ENCODE measurements at regions not wholly inside any gene's neighbourhood (a gene's known extent, or its start where the extent isn't known, plus 50 kb on each side); places are given as distances from the start of the nearest gene placed in this dataset.

- DNase-seq (ENCODE audit: low spot score) = no peak
Measured at GRCh38 chr7:84484502-84485079, 290.0 kb upstream of the SEMA3A start.

- no peak for DNase-seq (ENCODE audit: low spot score)
Measured at GRCh38 chr7:84482476-84482875, 287.9 kb upstream of the SEMA3A start.

DNA sequence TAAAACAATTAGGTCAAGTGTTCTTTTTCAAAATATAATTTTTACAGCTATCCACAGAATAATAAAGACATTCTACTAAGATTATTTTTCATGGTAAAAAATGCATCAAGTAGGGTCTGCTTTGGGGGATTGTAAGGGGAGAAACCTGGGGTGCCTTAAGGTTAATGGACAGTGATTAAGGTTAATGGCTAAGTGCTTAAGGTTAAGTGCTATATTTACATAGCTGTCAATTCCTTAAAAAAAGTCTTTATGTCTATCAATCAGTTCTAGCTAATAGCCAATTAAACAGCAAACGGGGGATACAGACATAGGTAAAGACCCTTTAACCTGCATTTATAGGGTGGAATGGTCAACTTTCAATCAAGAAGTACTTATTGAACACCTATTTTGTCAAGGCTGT lies 284.5 kb upstream of the SEMA3A start:
- no peak for DNase-seq (ENCODE audit: low spot score)

DNA sequence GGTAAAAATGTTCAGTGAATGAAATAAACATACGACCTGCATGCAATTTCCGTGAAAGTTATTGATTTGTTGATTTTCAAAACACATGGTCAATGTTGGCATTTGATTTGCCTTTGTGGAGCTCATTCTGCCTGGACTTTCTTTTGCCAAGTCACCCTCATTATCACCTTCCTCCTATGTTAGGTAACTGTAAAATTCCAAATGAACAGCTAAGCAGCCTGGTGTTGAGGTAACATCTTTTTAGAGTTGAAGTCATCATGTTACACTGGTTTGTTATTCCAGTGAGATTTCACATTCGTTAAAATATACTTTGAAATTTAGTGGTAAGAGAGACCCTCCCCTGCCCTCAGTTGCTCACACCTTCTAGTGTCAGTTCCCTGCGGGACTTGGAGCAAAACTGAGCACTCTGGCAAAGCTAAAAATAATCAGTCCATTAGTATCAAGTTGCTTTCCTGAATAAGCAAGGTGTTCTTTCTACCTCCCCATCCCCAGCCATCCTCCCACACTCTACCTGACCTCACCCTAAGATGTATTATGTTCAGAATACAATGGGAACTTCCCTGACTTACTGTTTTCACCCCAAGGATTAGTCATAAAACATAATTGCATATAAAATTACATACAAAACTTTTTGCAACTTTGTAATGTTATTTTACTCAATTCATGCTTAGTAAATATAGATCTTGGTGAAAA lies 283.3 kb upstream of the SEMA3A start:
- DNase-seq (ENCODE audit: low spot score) = no peak

DNA sequence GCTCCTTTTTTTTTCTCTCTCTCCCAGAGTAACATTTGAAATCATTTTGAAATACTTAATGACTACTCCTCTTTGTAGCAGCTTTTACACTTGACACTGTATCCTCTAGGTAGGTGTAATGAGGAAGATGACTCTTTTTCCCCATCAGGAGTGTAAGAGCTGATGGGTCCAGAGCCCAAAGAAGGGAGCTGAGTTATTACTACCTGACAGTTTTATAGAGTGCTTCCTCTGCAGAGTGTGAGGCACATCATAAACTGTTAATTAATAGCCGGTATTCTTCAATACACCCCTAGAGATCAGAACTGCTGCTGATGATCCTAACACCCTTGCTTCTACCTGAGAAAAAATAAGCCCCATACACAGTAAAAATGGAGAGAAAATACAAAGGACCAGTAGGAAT lies 279.8 kb upstream of the SEMA3A start:
- peak; percentile 14 for DNase-seq (ENCODE audit: low spot score)

DNA sequence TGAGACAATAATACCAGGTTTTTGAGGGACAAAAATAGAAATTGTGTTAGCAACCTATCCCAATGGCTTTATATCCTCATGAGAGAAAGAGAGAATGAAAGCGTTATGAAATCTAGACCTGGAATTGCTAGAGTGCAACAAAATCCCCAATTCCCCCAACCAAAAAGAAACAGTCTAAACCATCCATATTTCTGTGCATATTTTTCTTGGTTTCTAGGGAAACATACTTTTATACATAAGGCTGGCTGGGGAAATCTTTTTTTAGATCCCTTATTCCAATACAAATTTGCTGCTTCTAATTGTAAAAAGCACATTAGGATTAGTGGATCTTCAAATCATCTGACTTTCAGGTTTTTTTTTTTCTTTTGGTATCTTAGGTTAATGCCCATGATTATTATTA lies 277.0 kb upstream of the SEMA3A start:
- DNase-seq (ENCODE audit: low spot score) = no peak

- no peak for DNase-seq (ENCODE audit: low spot score)
Measured at GRCh38 chr7:84469034-84469433, 274.4 kb upstream of the SEMA3A start.

GRCh38 chr7:84462259-84462658 lies 267.7 kb upstream of the SEMA3A start:
- no peak for DNase-seq (ENCODE audit: low spot score)

DNA sequence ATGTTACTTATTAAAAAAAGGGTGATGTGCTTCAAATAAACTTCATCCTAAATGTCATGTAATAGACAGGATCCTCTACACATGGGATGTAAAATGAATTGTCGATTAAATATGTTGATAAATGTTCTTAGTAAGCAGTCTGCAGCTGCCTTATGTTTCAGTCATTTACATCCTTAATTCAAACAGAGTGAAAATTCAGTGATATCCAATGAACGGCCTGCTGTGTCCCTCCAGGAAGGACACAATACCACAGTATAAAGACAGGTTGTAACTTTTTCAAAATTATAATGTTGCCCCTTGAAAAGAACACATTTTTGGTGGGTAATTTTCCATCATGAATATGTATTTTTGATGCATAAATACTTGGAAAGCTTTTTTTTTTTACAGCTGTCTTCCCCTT lies 266.5 kb upstream of the SEMA3A start:
- DNase-seq (ENCODE audit: low spot score) = no peak

DNA sequence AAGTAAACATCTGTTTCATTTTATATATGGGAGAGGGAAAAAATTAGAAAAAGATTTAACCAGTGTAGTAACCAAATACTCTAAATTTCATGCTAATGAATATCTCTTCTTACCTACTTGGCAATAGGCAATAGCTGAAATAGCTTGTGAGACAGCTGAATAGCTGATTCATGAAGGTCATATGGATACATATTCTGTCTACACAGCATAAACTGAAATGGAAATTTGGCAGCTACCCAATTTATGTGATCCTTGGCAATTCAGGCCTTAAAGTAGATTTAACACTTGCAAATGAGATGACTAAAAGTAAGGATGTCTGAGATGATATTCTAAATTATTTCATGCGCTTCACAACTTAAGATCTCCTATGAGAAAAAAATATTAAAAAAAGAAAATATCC lies 261.2 kb upstream of the SEMA3A start:
- no peak for DNase-seq (ENCODE audit: low spot score)

DNA sequence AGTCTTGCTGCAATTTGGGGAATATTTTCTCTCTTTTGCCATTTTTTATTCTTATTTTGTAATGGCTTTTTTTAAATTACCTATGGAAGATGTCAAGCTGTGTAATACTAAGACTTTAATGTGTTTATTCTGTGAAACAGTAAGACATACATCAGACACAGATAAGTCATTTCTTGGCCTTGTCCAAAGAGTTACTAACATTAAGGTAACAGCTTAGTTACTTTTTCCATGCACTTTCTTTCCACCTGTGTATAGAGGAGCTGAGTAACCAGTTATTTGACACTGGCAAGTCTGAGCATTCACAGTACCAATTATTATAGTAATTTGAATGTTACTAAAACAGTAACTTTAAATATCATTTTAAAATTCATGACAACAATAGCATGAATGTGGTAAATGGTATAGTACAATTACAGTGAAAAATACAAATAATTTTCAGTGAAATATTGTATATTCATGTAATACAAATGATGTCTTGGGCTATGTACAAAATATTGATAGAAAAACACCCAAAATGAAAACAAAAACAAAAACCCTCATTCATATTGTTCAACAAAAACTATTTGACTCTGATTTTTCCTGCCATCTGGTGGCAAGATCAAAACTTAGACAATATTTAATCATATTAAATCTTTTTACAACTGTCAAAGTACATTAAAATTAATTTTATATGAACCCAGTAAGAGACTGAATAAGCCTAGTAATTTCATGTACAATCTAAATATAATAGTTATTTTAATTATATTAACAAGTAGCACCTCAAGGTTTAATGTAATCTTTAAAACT lies 259.8 kb upstream of the SEMA3A start:
- DNase-seq (ENCODE audit: low spot score) = no peak

GRCh38 chr7:84452618-84453017 lies 258.0 kb upstream of the SEMA3A start:
- no peak for DNase-seq (ENCODE audit: low spot score)

- no peak for DNase-seq (ENCODE audit: low spot score)
Measured at GRCh38 chr7:84450772-84451171, 256.2 kb upstream of the SEMA3A start.

DNA sequence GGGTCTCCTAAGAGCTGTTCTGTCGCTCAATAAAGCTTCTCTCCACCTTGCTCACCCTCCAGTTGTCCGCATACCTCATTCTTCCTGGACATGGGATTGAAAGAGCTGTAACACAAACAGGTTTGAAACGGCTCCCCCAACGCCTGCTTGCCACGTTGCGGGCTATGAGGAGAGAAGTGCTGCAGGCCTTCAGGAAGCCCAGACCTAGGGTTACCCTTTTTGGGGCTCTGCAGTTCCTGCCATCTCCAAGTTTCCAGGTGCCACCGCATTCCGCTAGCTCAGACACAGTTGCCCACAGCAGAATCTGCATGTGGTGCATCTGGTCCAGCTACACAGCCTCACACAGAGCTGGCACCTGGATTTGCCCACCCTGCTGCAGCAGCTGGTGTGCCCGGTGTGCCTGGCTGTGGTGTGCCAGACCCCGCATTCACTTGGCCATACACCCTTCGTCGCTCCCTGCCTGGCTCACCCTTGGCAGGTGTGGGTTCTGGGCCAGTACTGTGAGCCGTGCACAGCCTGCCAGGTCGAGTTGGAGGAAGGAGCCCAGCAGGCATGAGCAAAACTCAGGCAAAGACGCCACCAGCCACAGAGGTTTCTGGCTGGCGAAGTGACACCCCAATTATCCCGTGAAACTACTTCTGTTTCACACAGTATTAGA lies 253.2 kb upstream of the SEMA3A start:
- no peak for DNase-seq (ENCODE audit: low spot score)

DNA sequence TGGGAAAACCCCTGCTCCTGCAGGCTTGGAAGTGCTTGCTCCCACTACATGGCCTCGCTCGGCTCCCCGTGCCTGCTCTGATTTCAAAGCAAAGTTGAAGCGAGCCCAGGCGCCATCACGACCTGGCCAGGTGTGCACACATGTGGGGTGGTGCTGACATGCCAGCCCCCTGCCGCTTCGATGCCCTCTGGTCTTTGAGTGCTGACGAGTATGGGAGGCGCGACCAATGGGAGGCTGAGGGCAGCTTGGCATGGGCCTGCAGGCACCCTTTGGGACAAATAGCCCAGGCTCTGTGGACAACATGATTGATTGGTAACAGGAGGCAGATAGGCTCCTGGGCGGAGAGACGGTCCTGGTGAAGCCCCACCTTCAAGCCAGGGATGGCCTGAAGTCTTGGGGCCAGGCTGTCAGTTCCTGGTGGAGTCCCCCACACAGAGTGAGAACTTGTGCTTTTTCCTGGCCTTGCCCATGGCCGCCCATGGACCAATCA lies 252.4 kb upstream of the SEMA3A start:
- no peak for DNase-seq (ENCODE audit: low spot score)

DNA sequence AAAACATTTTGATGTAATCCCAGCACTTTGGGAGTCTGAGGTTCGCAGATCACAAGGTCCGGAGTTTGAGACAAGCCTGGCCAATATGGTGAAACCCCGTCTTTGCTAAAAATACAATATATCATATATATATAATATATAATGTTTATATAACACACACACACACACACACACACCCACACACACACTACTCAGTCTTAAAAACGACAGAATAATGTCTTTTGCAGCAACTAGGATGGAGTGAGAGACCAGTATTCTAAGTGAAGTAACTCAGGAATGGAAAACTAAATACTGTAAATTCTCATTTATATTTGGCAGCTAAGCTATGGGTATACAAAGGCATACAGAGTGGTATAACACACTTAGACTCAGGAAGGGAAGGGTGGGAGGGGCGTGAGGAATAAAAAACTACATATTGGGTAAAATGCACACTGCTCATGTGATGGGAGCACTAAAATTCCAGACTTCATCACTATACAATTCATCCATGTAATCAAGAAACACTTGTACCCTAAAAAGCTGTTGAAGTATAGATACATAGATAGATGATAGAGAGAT lies 231.2 kb upstream of the SEMA3A start:
- DNase-seq (ENCODE audit: low spot score) = no peak

DNA sequence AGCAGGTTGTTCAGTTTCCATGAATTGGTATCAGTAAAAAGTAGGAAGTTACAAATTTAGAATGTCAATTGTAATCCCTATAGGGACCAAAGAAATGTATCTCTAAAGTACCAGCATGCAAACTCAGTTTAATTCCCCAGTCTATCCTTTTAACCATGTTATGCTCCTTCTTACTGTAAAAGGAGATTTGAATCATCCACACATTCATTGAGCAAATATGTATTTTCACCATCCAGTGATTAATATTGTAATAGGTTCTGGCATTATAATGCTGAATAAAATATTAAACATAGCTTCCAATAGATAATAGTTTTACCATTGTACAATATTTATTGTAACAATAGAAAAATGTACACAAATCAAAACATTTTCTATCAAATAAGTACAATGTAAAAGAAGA lies 228.2 kb upstream of the SEMA3A start:
- no peak for DNase-seq (ENCODE audit: low spot score)

GRCh38 chr7:84412161-84412969 lies 217.8 kb upstream of the SEMA3A start:
- DNase-seq (ENCODE audit: low spot score) = no peak

DNA sequence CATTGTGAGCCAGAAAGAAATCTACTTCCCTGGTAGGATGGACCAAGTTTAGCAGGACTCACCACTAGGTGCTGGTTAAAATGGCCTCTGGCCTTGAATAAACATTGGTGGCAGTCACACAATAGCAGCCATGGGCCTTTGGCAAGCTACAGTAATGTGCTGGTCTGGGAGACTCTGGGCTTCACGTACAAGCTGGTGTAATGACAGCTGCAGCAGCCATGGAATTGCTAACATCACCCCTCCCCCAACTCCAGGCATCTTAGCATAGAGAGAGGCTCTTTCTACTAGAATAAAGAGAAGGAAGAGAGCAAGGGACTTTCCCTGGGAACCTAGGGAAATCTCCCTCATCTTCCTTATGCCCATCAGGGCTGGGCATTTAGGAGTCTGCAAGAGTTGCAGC lies 205.1 kb upstream of the SEMA3A start:
- DNase-seq (ENCODE audit: low spot score) = no peak

DNA sequence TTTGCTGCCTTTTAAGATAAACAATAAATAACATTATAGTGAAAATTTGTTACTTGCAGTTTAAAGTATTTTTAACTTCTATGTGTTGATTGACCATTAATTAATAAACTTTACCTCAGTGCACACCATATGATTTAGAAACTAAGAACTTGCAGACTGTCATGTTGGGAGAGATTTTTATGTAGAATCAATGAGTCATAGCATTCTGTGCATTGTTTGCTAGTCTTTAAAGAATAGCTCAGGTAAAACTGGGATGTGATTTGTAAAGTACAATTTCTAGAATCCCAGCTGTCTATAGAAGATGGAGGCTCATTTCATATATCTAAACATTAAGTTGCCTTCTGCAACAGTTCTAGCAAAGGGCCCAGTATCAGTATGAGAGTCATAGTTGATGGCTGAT lies 199.6 kb upstream of the SEMA3A start:
- DNase-seq (ENCODE audit: low spot score) = no peak

DNA sequence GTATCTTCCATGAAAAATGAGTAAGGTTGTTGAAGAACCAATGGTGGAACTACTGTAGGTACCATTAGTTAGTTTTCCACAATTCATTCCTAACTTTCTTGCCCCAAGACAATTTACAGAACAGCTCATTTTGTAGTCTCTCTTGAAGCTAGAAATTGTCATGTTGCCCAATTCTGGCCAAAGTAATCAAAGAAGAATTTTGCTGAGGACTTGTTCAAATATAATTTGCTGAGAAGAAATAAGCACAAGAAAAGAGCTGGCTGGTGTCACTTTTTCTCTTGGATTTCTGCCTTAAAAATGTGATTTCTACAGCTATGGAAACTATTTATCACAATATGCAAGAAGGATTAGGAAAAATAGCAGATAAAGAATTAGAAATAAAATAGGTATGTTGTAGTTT lies 199.2 kb upstream of the SEMA3A start:
- DNase-seq (ENCODE audit: low spot score) = no peak

DNA sequence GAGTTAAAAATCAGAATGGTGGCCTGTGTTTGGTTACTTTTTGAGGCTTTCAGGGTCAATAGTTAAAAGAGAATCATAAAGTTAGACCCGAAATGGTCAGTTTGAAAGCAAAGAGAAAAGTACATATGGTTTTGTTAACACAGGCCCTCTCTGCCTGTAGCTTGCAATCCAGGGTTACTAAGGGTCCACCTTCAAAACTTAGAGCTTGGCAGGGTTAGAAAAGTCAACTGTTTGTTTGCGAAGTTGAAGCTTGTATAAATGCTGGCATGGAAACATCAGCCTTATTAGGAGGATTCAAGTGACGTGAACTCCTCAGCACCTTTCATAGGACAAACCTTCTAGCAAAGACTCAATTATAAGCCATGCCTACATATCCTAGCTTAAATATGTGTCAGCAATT lies 196.3 kb upstream of the SEMA3A start:
- DNase-seq (ENCODE audit: low spot score) = no peak
